Left lobe of liver (tissue), 2 donors: ENCODE measurements at regions not wholly inside any gene's neighbourhood (a gene's known extent, or its start where the extent isn't known, plus 50 kb on each side); places are given as distances from the start of the nearest gene placed in this dataset.

Experiments used
- ATAC-seq: fragments of 200-7000 bp; cut with Tn5 transposase; one replicate; pipeline ENCODE4 v1.9.1; 2020; ENCODE audit warnings: mild to moderate bottlenecking, moderate library complexity
- DNase-seq: peaks from one replicate; pipeline ENCODE4 v3.0.0-alpha.2; 2020; ENCODE audit warnings: low spot score
- donor health status: DM: no; HTN: no; CAD: no; lungs with moderate emphysema.
- donor health status: DM: no; HTN: yes; CAD: no.

DNA sequence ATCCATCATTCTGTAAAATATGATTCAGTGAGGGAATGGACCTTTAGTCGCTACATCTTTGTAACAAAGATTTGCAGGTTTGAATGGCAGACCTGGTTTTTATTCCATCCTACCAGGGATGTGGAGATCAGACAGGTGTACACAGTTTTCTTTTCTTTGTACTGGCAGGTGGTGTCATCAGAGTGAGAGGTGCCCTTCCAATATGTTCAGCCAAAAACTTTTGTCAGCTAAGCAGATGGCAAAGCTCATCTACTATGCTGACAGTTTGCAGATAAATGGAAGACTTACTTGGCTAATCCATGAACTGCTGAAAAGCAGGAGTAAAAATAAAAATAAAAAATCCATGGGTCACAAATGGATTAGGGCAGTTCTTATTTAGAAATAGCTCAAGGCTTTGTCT is 185.5 kb upstream of the DOK6 start:
- ATAC-seq (no peak), DNase-seq (no peak)

DNA sequence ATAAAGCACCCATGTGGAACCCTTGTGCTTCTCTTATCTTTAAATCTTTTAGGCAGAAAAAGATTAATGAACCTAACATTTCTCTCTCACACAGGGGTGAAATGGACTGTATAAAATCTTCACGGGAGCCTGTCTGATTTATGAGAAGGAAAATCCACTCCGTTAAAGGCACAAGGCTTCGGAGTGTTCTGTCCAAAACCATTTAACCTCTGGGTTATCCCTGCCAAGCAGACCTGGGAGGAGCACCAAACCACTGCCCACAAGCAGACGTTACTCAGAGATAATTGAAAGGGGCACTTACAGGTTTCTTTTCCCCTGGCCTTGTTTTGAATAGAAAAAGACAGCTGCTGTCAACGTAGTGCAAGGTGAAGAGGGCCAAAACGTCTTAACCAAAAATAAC is 184.4 kb upstream of the DOK6 start:
- DNase-seq: no peak
- ATAC-seq: no peak

DNA sequence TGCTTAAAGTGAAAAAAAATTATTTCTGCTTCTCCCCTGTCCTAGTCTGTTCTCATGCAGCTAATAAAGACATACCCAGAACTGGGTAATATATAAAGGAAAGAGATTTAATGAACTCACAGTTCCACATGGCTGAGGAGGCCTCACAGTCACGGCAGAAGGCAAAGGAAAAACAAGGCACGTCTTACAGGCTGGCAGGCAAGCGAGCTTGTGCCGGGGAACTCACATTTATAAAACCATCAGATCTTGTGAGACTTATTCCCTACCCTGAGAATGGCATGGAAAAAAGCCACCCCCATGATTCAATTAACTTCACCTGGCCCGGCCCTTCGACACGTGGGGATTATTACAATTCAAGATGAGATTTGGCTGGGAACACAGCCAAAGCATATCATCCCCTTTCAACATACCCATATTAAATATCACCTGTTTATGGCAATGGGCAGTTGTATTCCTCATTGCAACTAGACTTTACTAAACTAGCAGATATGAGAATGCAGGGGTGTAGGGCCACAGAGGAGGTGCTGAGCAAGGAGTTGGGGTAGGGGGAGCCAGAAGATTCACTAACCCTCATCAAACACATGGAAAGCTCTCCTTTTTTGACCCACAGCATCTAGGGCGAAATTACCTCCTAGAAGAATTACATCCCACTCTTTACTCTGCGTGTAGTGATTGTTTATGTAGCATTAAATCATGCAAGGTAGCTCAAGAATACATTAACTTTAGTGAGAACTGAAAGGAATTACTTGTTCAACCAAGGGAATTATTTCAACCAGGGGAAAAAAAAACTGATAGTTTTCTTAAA is 183.3 kb upstream of the DOK6 start:
- DNase-seq: no peak
- ATAC-seq: no peak

DNA sequence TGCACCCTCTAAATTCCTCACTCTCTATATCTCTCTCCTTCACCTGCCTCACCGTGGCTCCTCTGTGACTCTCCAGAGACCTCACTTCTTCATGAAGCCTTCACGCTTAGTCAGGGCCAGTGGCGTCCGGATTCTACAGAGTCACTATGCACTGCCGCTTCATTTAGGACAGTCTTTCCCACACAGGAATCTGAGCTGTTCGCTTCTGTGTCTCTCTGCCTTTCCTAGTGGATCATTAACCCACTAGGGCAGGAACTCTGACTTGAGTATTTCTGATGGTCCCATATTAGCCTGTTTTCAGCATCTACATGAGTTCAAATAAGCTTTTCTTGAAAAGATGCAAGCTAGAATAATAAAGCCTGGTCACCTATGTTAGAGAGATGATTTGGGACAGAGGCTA is 180.2 kb upstream of the DOK6 start:
- ATAC-seq (no peak), DNase-seq (no peak)

DNA sequence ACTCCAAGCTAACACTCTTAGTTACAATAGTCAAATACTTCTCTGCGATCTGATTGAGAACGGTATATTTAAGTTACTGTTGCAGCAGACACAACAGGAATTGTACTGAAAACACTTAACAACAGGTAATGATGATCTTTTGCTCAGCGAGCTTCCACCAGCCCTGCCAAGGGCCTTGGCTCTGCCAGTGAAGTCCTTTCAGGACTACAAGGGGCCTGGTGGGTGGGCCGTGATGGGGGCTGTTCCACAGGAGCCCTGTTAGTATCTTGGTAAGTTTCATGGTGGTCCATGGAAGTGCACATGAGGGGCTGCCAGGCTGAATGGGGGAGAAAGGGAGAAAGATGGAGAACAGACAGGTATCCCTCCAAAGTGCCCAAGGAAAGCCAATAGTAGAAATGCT is 178.6 kb upstream of the DOK6 start:
- ATAC-seq (no peak), DNase-seq (no peak)

DNA sequence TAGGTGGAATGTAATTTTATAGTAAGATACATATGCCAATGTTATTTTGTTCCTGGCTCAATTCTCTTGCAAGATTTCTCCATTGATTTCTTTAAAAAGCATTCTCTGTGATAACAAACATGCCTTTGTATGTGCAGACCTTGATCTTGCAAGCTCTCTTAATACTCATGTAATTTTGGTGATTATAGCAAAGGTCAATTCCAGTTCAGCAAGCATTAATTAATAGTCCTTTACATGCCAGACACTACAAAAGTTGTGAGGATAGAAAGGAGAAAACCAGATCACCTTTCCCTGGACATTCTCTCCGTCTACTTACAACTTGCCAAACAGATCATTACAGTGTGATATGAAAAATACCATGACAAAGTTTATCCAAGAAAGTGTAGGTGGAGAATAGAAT is 173.7 kb upstream of the DOK6 start:
- no peak for DNase-seq
- no peak for ATAC-seq

DNA sequence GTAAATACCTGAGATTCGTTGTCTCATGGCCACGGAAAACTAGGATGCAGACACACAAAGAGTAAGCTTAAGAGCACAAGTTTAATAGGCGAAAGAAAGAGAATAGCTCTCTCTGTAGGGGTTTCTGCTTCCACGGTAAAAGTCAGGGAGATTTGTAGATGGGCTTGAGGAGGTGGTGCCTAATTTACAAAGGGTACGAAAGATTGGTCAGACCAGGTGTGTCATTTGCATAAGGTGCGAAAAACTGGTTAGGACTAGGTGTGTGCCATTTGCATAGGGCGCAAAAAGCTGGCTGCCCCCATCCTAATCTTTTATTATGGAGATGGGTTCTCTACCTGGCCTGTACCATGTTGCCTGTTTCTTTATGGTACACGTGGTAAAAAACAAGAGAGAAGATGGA is 170.5 kb upstream of the DOK6 start:
- DNase-seq: no peak
- no peak for ATAC-seq

DNA sequence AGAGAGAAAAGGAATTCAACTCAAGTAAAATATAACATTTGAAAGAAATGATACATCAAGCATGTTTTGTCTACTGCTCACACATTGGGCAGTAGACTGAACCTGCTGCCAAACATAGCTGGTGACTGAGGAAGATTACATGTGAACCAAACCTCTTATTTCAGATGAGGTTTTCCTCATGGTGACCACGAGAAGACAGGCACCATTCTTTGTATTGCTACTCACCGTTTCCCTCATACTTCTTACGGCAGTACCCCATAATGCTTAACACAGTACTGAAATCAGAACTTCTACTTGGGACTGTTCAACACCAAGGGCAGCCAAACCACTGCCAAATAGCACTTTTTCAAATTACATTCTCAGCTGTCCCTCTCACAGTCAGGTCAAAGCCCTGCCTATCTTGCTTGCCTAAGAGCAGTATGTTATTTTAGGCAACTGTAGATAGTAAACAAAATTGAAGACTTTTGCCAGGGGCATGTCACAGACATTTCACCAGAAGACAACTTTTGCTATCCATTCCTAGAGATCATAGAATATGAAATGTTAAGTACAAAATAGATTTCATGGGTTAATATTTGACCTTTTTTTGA is 167.1 kb upstream of the DOK6 start:
- DNase-seq (no peak), ATAC-seq (peak; percentile 36)

DNA sequence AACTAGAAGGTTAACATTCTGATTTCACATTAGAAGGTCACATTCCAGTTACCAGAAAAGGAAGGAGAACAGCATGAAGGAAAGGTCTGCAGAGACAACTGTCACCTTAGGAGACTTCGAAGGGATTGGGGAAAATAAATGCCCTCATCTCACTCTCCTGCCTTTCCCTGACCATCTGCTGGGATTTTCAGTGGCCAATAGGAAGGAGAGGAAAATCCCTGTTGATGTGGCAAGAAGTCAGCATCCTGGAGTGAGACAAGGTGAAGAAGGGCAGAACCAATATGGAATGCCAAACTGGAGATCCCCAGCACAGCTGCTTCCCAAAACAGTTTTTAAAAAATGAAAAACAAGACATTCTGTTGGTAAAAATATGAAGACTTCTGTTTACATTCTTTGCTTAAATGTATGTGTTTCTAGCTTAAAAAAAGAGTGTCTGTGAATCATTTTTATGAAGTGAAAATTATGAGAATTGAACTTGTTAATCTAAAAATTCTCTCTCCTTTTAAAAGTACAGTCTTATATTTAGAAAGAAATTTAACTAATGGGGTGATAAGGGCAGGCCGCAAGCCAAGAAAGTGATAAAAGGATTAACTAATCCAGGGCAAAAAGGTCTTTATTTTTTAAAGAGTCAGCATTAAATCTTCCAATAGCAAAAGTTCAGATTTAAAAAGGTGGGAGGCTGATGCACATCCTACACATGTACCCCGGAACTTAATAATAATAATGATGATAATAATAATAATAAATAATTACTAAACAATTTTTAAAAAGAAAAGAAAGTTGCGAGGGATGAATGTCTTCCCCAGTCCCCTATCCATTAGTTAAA is 160.6 kb upstream of the DOK6 start:
- ATAC-seq (no peak), DNase-seq (no peak)

DNA sequence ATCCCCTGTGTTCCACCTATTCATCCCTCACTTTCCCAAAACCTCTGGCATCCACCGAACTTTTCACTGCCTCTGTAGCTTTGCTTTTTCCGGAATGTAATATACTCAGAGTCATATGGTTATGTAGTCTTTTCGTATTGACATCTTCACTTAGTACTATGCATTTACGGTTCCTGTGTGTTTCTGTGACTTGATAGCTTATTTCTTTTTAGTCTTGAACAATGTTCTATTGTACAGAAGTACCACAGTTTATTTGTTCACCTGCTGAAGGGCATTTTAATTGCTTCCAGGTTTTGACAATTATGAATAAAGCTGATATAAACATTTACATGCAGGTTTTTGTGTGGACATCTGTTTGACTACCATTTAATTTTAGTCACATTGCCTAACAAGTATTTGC is 154.7 kb upstream of the DOK6 start:
- DNase-seq: no peak
- no peak for ATAC-seq

DNA sequence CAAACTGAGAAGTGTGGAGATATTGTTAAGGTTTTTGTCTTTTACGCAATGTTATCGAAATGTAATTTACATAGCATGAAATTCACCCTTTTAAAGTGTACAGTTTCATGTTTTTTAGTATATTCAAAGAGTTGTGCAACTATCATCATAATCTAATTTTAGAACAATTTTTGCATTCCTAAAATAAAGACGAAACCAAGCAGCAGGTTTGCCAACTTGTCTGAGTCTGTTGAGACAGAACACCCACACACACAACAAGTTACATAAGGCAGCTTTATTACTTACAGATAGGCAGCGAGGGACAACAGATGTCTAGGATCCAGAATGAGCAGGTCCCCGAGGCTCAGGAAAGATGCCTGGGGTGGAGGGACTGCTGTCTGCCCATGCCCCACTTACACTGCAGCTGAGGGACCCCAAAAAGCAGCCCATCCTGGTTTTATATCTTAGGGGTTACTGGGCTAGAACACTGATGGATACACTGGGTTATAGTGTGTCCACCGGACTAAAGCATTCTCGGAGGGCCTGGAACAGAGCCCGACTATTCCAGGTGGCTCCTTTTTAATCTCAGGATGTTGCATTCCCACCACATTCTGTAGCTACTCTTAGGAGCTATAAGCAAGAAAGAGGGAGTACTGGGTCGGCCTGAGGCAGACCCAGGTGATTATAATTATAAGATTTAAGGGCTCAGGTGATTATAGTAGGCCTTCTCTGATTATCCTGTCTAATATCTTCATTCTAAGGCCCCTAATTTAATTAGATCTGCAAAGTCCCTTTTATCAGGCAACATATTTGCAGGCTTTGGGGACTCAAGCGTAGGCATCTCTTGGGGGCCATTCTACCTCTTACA is 150.2 kb upstream of the DOK6 start:
- ATAC-seq (no peak), DNase-seq (no peak)

DNA sequence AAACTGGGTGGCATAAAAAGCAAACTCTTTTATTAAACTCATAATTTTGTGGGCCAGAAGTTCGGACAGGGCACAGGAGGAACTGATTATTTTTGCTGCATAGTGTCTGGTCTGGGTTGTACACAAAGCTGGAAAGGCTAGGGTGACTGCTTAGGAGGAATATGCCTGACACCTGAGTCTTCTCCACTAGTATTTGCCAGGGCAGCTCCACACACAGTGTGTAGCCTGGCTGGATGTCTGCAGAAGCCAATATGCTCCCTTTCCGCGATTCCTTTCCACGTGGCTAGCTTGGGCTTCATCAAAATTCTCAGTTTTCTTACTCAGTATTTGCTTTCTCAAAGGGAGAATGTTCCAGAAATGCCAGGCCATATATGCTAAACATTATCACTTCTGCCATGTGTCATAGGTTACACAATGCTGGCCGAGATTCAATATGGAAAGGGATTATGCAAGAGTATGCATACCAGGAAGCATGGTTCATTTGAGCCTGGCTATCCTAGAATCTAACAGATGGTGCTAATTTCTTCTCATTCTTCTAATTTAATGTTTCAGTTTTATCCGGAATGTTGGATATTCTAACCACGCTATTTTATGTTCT is 142.7 kb upstream of the DOK6 start:
- ATAC-seq (peak; percentile 48), DNase-seq (no peak)

DNA sequence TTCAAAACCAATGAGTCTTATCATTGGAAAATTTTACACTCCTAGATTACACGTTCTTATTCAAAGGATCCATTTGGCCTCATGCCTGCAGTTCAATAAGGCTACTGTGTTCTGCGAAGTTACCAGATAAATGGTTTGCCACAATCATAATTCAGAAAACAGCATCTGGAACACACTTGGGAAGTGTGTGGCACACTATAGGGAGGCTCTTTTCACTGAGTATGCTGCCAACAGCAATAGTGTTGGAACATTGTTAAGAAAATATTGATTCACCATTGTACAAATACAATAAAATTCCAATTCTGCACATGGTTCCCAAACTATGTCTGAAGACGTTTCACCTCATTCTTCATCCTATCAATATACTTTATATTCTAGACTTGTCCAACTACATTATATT is 141.4 kb upstream of the DOK6 start:
- DNase-seq (no peak), ATAC-seq (no peak)

DNA sequence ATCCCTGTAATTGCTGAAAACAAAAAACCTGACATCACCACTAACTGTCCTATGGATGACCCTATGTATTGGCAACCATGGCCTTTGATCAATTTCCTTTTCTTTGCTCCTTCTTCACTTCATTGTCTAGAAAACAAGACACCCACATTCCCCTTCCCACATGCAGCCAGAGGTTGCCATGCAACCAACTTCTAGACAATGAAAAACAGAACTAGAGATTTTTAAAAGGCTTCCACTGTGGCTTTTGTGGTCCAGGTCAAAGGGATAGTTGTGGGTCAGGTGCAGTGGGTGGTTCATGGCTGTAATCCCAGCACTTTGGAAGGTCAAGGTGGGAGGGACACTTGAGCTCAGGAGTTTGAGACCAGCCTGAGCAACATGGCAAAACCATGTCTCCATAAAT is 139.3 kb upstream of the DOK6 start:
- no peak for ATAC-seq
- DNase-seq: no peak

DNA sequence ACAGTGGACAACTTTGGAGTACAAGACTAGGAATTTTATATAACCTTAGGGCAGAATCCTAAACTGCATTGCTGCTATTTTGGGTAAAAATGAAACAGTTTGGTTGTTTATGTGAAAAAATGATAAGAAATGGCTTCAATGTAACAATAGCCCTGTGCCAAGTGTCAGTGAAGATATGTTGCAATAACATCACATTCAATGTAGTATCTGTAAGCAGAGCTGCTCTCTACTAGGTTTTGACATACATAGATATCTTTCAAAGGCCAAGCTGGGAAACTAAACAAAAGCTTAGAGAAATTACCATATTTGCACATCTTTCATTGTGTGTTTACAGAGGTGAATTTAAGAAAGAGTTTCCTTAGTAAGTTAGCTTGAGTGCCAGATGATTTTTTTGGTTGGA is 135.0 kb upstream of the DOK6 start:
- ATAC-seq (no peak), DNase-seq (no peak)

DNA sequence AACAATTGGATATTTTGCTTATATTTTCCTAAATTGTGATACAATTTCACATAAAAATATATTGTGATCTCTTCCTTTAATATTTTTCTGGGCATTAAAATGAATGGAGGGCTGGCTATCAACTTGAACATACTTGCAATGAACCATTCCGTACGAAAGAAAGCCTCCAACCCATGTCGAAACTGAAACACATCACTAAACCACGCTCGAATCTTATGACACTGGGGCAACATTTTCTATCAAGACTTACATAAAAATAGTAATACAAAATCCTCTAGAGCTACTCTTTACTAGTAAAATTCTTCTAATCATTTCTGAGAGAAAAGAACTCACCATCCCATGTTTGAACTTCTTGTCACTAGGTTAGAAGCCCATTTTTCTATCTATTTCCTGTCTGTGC is 132.8 kb upstream of the DOK6 start:
- no peak for DNase-seq
- ATAC-seq: no peak

DNA sequence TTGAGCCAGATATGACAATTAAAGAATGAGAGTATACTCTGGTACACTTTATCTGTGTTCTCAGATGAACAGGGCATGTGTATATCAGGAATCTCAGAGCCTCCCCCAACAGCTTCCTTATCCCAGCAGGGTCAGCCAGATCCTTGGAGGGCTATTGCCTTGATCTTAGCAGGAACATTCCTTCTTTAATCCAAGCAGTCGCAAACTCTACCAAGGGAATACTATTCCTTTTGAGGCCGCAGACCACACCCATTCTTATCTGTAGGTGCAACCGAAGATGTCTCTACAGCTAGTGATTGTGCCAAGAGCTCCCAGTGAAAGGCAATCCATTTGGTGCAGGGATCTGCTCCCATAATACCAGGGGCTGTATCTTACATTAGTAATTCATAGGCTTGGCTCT is 118.3 kb upstream of the DOK6 start:
- ATAC-seq (no peak), DNase-seq (no peak)

DNA sequence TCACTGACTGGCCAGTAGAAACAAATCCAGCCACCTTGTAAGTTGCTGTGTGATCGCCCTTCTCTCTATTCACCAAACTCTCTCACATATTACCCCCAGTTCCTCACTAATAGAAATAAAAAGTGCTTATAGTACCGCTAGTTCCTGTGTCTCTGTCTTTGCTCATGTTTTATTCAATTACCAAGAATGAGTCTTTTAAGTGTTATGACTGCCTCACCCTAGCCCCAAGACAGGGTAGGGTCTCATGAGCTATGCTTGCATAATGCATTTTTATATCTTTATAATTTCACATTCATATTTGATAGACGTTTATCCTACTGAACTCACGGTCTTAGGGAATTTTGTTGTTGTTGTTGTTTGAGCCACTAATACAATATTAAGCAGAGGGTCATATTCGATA is 109.6 kb upstream of the DOK6 start:
- DNase-seq (no peak), ATAC-seq (no peak)

DNA sequence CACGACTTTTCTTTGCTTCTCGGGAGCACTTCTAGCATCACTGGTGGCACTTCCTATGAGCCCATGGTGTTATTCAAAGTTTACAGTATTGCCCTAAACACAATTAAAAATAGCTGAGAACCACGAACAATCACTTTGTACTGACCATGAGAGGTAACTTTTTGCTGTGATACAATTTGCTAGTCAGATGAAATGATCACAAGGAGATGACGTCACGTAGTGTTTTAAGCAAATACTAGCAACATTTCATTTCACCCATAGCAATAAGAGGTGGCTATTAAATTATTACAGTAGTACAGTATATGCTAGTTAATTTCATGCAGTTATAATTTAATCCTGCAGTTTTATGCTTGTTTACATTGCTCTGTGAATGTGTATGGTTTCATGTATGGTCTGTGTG is 108.9 kb upstream of the DOK6 start:
- no peak for ATAC-seq
- DNase-seq: no peak

DNA sequence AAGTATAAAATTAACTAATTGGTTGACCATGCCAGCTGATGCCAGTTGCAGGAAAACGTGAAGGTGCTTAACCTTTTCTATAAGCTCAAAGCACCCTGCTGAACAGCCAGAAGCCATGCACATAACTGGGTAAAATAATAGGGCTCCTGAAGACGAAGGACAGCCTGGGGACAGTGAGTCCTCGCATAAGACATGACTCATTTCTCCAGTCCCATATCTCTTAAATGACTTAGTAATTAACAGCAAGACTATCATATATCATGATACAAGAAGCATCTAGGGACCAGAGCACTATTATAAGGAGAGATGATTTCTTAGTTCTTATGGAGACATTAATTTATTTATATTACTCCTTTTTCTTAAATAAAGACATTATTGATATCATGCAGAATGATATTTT is 100.5 kb upstream of the DOK6 start:
- ATAC-seq (no peak), DNase-seq (no peak)

DNA sequence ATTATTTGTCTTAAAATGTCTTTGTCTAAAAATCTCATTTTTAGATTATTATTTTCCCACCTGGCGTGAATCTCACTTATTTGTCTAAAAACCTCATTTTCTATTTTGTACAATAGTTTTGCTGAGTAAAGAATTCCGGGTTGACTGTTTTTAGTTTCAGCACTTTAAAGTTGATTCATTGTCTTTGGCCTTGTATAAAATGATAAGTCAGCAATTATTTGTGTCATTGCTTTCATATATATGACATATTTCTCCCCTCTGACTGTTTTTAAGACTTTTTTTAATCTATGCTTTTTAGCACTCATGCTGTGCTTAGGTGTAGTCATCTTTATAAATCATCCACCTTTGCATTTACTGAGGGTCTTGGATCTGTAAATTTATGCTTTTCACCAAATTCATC is 92.1 kb upstream of the DOK6 start:
- ATAC-seq: no peak
- DNase-seq: no peak
